ENCODE measurements at regions not wholly inside any gene's neighbourhood (a gene's known extent, or its start where the extent isn't known, plus 50 kb on each side); places are given as distances from the start of the nearest gene placed in this dataset.

GRCh38 chr12:59938190-59938962 lies 342.5 kb downstream of the SLC16A7 start:
- H3K4me3 ChIP-seq (ENCODE audit: low read depth, low read length), result no peak overlapping the region
- TF ChIP-seq CTCF (IDR thresholded peaks at IDR 0.05; ENCODE audit: control insufficient read depth, extremely low read depth, insufficient read depth), result no peak
- no peak for DNase-seq (ENCODE audit: low read depth)

- TF ChIP-seq CTCF (IDR thresholded peaks at IDR 0.05; ENCODE audit: control insufficient read depth, extremely low read depth, insufficient read depth), result no peak
- H3K4me3 ChIP-seq (ENCODE audit: low read depth, low read length), result no peak overlapping the region
- no peak for DNase-seq (ENCODE audit: low read depth)
Observed at GRCh38 chr12:59940631-59941342, 345.0 kb downstream of the SLC16A7 start.

- no peak for TF ChIP-seq CTCF (IDR thresholded peaks at IDR 0.05; ENCODE audit: control insufficient read depth, extremely low read depth, insufficient read depth)
- H3K4me3 ChIP-seq (ENCODE audit: low read depth, low read length), result no peak overlapping the region
- no peak for DNase-seq (ENCODE audit: low read depth)
Observed at GRCh38 chr12:59941461-59941860, 345.6 kb downstream of the SLC16A7 start.

- DNase-seq (ENCODE audit: low read depth), result no peak
- TF ChIP-seq CTCF (IDR thresholded peaks at IDR 0.05; ENCODE audit: control insufficient read depth, extremely low read depth, insufficient read depth), result no peak
- no peak overlapping the region for H3K4me3 ChIP-seq (ENCODE audit: low read depth, low read length)
Observed at GRCh38 chr12:59944177-59944576, 348.3 kb downstream of the SLC16A7 start.

- DNase-seq (ENCODE audit: low read depth), result no peak
- H3K4me3 ChIP-seq (ENCODE audit: low read depth, low read length), result no peak overlapping the region
- TF ChIP-seq CTCF (IDR thresholded peaks at IDR 0.05; ENCODE audit: control insufficient read depth, extremely low read depth, insufficient read depth), result no peak
Observed at GRCh38 chr12:59946635-59947034, 350.8 kb downstream of the SLC16A7 start.

GRCh38 chr12:59963546-59963945 lies 367.7 kb downstream of the SLC16A7 start:
- no peak for DNase-seq (ENCODE audit: low read depth)
- no peak overlapping the region for H3K4me3 ChIP-seq (ENCODE audit: low read depth, low read length)
- no peak for TF ChIP-seq CTCF (IDR thresholded peaks at IDR 0.05; ENCODE audit: control insufficient read depth, extremely low read depth, insufficient read depth)
